T-helper 2 cell treated with Interferon-gamma antibody and Interleukin-4, amounts not matched to agents 5 μg/mL and 100 μg/mL, for 36 hours (primary cell): ENCODE measurements at regions not wholly inside any gene's neighbourhood (a gene's known extent, or its start where the extent isn't known, plus 50 kb on each side); places are given as distances from the start of the nearest gene placed in this dataset.

Source experiments
- DNase-seq: peaks from one replicate; pipeline ENCODE4 v3.0.0; 2021; ENCODE audit warnings: low spot score
- H3K27ac Mint-ChIP-seq: one replicate; pipeline ENCODE4 v1.8.0; 2021; ENCODE audit warnings: mild to moderate bottlenecking, mixed read lengths
- H3K27me3 Mint-ChIP-seq: one replicate; pipeline ENCODE4 v1.8.0; 2021; ENCODE audit warnings: low read depth, mixed read lengths
- H3K36me3 Mint-ChIP-seq: one replicate; pipeline ENCODE4 v1.8.0; 2021; ENCODE audit warnings: low read depth, mixed read lengths
- H3K4me1 Mint-ChIP-seq: one replicate; pipeline ENCODE4 v1.8.0; 2021; ENCODE audit warnings: low read depth, mixed read lengths
- H3K4me3 Mint-ChIP-seq: one replicate; pipeline ENCODE4 v1.8.0; 2022; ENCODE audit warnings: mild to moderate bottlenecking, moderate library complexity, mixed read lengths
- H3K9me3 Mint-ChIP-seq: one replicate; pipeline ENCODE4 v1.8.0; 2021; ENCODE audit warnings: mixed read lengths

- Mint-ChIP-seq H3K4me1 (no peaks in the 10 kb centered on the region), H3K27ac (no peak overlapping the region), H3K27me3 (no peaks in the 10 kb centered on the region), H3K4me3 (no peak overlapping the region), H3K36me3 (no peaks in the 10 kb centered on the region), H3K9me3 (no peaks in the 10 kb centered on the region)
- no peak for DNase-seq
Observed at GRCh38 chr11:116698080-116698479, 74.7 kb downstream of the BUD13 start.

GRCh38 chr11:116697639-116698038, 75.1 kb downstream of the BUD13 start:
- Mint-ChIP-seq H3K4me3 (no peak overlapping the region), H3K9me3 (no peaks in the 10 kb centered on the region), H3K4me1 (no peaks in the 10 kb centered on the region), H3K27ac (no peak overlapping the region), H3K27me3 (no peaks in the 10 kb centered on the region), H3K36me3 (no peaks in the 10 kb centered on the region)
- no peak for DNase-seq

GRCh38 chr11:116697011-116697410, 75.8 kb downstream of the BUD13 start:
- Mint-ChIP-seq H3K4me3 (no peak overlapping the region), H3K4me1 (no peaks in the 10 kb centered on the region), H3K27ac (no peak overlapping the region), H3K9me3 (no peaks in the 10 kb centered on the region), H3K27me3 (no peaks in the 10 kb centered on the region), H3K36me3 (no peaks in the 10 kb centered on the region)
- DNase-seq, result no peak

DNA sequence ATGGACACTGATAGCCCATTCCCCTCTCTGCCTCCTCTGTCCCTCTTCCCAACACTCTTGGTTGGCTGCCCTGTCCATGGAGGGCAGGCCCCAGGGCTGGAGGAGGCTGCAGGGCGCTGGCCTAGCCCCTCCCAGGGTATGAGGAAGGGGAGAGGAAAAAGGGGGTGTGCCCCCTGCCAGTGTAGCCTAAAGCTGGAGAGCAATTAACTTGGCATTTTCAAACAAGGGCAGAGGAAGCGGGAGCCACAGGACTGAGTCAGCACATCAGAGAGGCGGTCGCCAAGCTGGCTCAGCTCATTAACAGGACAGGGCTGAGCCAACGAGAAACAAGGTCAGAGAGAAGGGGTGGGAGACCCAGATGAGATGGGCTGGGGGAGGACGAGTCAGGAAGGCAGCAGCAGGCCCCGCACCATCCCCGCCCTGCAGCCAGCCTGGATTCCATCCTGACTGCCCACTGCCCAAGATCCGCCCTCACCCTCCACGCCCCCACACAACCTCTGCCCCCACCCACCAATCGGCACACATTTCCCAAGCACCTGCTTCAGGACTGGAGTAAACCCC, 76.3 kb downstream of the BUD13 start:
- Mint-ChIP-seq H3K27ac (no peak overlapping the region), H3K4me1 (no peaks in the 10 kb centered on the region), H3K9me3 (no peaks in the 10 kb centered on the region), H3K27me3 (no peaks in the 10 kb centered on the region), H3K4me3 (no peak overlapping the region), H3K36me3 (no peaks in the 10 kb centered on the region)
- DNase-seq, result no peak

DNA sequence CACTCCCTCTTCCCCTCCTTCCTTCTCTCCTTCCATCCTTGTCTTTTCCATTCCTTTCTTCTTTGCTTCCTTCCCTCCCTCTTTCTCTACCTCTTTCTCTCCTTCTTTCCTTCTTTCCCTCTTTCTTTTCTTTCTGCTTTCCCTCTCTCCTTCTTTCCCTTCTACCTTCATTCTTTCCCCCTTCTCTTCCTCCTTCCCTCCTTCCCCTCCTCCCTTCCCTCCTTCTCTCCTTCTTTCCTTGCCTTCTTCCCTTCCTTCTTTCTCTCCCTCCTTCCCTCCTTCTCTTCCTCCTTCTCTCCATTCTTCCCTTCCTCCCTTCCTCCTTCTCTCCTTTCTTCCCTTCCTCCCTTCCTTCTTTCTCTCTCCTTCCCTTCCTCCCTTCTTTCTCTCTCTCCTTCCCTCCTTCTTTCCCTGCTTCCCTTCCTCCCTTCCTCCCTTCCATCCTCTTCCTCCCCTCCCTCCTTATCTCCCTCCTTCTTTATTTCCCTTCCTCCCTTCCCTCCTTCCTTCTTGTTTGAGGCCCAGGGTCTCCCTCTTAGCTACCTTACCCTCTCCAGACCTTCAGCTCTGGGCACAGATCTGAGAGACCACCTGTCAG, 77.0 kb downstream of the BUD13 start:
- H3K27me3 Mint-ChIP-seq, result no peaks in the 10 kb centered on the region
- H3K27ac Mint-ChIP-seq, result no peak overlapping the region
- H3K36me3 Mint-ChIP-seq, result no peaks in the 10 kb centered on the region
- no peak for DNase-seq
- H3K4me1 Mint-ChIP-seq, result no peaks in the 10 kb centered on the region
- no peak overlapping the region for H3K4me3 Mint-ChIP-seq
- H3K9me3 Mint-ChIP-seq, result no peaks in the 10 kb centered on the region

DNA sequence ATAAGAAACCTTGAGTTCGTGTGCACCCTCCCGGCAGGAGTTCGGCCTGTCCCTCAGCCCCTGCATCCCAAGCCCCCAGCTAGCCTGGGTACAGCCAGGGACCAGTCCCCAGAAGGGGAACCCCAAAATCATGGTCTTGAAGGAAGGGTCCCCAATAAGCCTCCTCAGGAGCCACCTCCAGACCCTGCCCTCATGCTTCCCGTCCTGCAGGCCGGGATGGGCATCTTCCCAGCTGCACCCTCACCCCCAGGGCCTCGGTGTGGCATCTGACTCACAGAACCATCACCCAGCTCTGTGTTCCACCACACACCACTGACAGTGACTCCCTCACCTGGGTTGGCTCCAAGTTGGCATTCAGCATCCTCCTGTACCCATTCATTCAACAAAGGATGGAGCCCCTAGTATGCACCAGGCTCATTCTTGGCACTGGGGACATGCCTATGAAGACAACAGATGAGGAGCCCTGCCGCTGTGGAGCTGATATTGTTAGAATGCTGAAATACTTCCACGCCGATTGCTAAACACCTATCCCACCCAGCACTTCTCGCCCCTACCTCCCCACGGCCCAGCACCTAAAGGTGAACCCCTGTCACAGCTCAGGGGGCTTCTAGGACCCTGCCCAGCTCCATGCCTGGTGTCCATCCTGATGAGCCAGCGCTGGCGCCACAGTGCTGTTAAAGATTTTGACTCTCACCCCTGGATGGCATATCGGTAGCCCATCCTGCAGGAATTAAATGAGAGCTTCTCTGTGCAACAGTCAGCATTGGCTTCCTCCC, 77.8 kb downstream of the BUD13 start:
- no peak for DNase-seq
- Mint-ChIP-seq H3K4me1 (no peaks in the 10 kb centered on the region), H3K27ac (no peak overlapping the region), H3K9me3 (no peaks in the 10 kb centered on the region), H3K4me3 (no peak overlapping the region), H3K36me3 (no peaks in the 10 kb centered on the region), H3K27me3 (no peaks in the 10 kb centered on the region)

GRCh38 chr11:116694349-116694725, 78.5 kb downstream of the BUD13 start:
- Mint-ChIP-seq H3K4me1 (no peaks in the 10 kb centered on the region), H3K9me3 (no peaks in the 10 kb centered on the region), H3K36me3 (no peaks in the 10 kb centered on the region), H3K27me3 (no peaks in the 10 kb centered on the region), H3K27ac (no peak overlapping the region), H3K4me3 (no peak overlapping the region)
- no peak for DNase-seq

GRCh38 chr11:116693593-116694348, 79.0 kb downstream of the BUD13 start:
- Mint-ChIP-seq H3K36me3 (no peaks in the 10 kb centered on the region), H3K4me3 (no peak overlapping the region), H3K4me1 (no peaks in the 10 kb centered on the region), H3K27ac (no peak overlapping the region), H3K27me3 (no peaks in the 10 kb centered on the region), H3K9me3 (no peaks in the 10 kb centered on the region)
- DNase-seq, result no peak

DNA sequence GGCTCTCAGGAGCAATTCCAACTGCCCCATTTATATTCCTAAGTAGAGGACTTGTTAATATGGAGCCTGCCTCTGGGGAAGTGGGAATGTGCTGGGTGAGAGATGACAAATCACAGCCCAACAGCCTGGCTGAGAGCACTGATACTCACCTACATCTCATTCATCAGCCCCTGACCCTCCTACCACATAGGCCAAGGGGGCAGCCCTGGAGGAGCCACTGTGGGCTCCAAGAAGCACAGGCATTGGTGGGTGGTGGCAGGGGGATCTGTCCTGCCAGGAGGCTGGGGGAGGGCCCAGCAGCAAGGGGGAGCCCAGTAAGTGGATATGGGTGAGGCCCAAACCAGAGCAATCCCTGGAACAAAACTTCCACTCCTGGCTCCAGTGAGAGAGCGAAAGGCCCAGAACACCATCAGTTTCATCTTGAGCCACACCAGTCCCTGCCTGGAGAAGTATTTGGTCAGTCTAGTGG, 79.7 kb downstream of the BUD13 start:
- H3K36me3 Mint-ChIP-seq, result no peaks in the 10 kb centered on the region
- H3K27me3 Mint-ChIP-seq, result no peaks in the 10 kb centered on the region
- no peak for DNase-seq
- H3K9me3 Mint-ChIP-seq, result no peaks in the 10 kb centered on the region
- no peaks in the 10 kb centered on the region for H3K4me1 Mint-ChIP-seq
- H3K4me3 Mint-ChIP-seq, result no peak overlapping the region
- H3K27ac Mint-ChIP-seq, result no peak overlapping the region

- H3K36me3 Mint-ChIP-seq, result no peaks in the 10 kb centered on the region
- no peaks in the 10 kb centered on the region for H3K27me3 Mint-ChIP-seq
- H3K9me3 Mint-ChIP-seq, result no peaks in the 10 kb centered on the region
- DNase-seq, result no peak
- H3K27ac Mint-ChIP-seq, result no peak overlapping the region
- H3K4me1 Mint-ChIP-seq, result no peaks in the 10 kb centered on the region
- no peak overlapping the region for H3K4me3 Mint-ChIP-seq
Observed at GRCh38 chr11:116692318-116693101, 80.3 kb downstream of the BUD13 start.

DNA sequence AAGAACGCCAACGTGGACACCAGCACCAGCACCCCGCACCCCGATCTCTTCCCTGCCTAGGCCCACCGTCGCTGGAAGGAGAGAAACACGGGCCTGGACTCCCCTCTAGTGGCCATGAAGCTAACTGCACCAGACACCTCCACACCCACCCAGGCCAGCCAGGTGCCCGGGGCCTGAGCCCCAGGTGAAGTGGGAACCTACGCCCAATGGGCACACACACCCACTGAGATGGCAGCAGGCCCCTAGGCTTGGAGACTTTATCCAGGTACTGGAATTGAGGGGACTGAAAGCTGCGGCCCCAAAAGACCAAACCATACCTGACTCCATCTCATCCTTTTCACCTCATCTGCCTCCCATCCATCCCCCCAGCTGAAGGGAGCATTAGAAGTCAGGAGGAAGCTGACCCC, 81.0 kb downstream of the BUD13 start:
- no peak overlapping the region for H3K27ac Mint-ChIP-seq

GRCh38 chr11:116690611-116691010, 82.2 kb downstream of the BUD13 start:
- Mint-ChIP-seq H3K4me1 (no peaks in the 10 kb centered on the region), H3K9me3 (no peaks in the 10 kb centered on the region), H3K27ac (no peak overlapping the region), H3K27me3 (no peaks in the 10 kb centered on the region), H3K4me3 (no peak overlapping the region), H3K36me3 (no peaks in the 10 kb centered on the region)
- DNase-seq, result no peak

More for the DNA sequence above, 81.0 kb downstream of the BUD13 start:
- Mint-ChIP-seq H3K27me3 (no peaks in the 10 kb centered on the region), H3K9me3 (no peaks in the 10 kb centered on the region), H3K4me1 (no peaks in the 10 kb centered on the region), H3K4me3 (no peak overlapping the region), H3K36me3 (no peaks in the 10 kb centered on the region)
- peak; percentile 23 for DNase-seq

- Mint-ChIP-seq H3K4me3 (no peak overlapping the region), H3K36me3 (no peaks in the 10 kb centered on the region), H3K4me1 (no peaks in the 10 kb centered on the region)
Observed at GRCh38 chr11:116689413-116690127, 83.2 kb downstream of the BUD13 start.

More at GRCh38 chr11:116689413-116690127, 83.2 kb downstream of the BUD13 start:
- H3K27me3 Mint-ChIP-seq, result no peaks in the 10 kb centered on the region
- DNase-seq, result no peak
- H3K27ac Mint-ChIP-seq, result no peak overlapping the region
- no peaks in the 10 kb centered on the region for H3K9me3 Mint-ChIP-seq
